GM18868 (cell line): ENCODE measurements at regions not wholly inside any gene's neighbourhood (a gene's known extent, or its start where the extent isn't known, plus 50 kb on each side); places are given as distances from the start of the nearest gene placed in this dataset.

Experiments used
- ATAC-seq: cut with Tn5 transposase; IDR thresholded peaks from one replicate; pipeline ENCODE4 v1.9.1; 2021; ENCODE audit warnings: mild to moderate bottlenecking, moderate library complexity; ENCODE audit not compliant: unreplicated experiment

DNA sequence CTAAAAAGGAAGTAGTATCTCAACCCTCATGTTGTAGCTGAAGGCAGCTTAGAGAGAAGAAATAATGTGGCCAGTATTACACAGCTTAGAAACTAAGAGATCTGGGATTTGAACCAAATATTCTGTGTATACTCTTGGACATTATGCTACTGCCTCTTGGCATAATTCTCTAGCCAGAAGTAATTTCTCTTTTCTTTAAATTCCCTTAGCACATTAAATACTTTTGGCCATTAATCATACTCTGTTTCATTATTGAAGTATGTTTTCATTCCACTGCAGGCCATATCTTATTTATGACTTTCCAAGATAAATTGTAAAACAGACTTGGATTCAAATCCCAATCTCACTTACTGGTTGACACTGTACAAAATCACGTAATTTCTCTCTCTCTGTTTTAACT lies 181.3 kb upstream of the SPAG17 start:
- ATAC-seq: no peak

DNA sequence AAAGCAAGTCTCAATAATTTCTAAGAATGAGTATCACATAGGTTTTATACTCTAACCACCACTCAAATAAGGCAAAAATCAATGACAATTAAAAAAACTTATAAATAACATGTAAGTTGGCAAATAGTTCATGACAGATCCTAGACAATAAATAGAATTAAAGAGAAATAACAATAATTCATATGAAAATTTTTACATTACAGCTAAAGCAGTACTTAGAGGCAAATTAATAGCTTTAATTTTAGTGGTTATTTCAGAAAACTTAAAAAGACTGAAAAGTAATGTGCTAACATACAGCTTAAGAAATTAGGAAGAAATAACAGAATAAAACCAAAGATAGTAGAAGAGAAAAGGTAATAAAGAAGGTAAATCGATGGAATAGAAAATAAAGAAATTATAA lies 179.9 kb upstream of the SPAG17 start:
- no peak for ATAC-seq

DNA sequence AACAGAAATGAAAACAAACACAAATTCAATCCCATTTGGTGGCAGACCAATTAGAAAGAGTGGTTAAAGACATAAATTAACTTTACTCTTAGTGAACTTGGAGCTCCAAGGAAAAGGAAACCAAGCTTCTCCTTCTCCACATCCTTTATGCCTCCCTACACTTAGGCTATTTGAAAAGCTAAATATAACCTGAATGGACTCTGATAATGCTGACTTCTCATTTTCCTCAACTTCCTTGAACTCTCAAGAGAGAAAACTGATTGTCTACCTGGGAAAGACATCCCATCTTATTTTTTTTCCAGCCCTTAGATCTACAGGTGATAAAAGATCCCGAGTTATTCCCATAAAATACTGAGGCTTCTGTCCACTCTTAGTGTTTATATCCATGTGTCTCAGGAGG lies 178.4 kb upstream of the SPAG17 start:
- ATAC-seq: no peak

DNA sequence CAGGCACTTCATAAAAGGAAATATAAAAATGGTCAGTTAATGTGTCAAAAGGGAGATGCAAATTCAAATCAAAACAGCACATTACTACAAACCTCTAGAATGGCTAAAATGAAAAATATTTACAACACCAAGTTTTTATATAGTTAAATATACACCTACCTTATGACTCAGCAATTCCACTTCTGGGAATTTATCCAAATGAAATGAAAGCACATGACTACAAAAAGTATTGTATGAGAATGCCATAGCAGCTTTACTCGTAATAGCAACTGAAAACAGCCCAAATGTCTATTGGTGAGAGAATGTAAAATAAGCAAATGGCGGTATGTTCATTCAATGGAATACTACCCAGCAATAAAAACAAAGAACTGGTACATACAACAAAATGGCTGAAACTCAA lies 175.8 kb upstream of the SPAG17 start:
- ATAC-seq: no peak

DNA sequence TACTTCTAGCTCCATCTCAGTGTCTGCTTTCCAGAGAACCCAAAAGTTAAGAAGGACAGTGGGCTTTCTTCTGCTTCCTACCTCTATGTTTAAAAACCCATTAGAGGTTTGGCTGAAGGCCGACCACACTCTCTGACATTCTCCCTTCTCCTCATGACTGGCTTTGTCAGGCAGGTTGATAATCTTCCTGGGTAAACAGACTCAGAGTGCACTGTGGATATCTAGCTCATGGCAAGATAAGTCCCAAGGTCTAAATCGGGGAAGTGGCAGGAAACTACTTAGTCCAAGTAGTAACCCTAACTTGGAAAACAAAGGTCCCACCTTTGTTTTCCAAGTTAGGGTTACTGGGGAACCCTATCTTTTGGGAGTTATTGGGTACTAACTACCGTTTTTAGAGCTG lies 161.9 kb upstream of the SPAG17 start:
- ATAC-seq: no peak

DNA sequence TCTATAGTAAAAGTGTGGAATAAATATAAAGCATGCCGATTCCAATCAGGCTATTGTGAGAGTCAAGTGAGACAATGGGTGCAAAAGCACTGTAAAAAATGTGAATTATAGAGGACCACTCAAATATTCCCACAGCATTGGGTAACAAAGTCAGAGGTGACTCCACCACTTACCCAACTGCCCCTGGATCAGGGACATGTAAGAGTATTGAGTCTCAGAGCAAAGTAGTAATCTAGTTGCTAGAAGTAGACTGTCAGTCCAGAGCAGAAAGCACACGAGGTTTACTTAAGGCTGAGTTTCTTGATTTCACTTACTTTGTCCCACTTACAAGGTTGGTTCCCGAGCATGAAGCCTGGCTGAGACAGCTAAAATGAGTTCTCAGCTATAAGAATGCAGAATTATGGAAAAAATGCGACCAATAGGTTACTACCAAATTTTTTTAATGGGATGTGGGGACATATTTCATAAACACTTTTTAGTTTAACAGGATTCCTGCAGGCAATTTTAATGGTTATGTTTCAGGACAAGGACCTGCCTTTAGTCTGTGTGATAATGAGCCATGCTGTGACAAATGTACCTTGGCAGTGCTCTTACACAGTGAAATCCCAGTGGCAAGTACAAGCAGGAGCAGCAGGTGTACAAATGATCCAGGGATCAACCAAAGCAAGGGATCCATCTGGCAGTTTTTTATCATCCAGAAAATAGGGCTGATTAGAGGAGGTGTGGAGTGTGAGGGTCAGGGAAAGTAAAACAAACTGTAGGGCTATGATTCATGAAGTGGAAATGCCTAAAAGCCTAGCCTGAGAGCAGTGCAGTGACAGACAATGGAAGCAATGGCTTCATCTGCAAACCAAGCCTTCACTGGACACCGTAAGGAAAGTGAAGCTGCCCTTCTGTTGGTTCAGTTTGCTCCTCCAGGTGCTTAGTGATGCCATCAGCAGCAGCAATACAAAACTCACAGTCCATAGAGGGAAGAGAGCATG lies 156.2 kb upstream of the SPAG17 start:
- ATAC-seq: no peak

DNA sequence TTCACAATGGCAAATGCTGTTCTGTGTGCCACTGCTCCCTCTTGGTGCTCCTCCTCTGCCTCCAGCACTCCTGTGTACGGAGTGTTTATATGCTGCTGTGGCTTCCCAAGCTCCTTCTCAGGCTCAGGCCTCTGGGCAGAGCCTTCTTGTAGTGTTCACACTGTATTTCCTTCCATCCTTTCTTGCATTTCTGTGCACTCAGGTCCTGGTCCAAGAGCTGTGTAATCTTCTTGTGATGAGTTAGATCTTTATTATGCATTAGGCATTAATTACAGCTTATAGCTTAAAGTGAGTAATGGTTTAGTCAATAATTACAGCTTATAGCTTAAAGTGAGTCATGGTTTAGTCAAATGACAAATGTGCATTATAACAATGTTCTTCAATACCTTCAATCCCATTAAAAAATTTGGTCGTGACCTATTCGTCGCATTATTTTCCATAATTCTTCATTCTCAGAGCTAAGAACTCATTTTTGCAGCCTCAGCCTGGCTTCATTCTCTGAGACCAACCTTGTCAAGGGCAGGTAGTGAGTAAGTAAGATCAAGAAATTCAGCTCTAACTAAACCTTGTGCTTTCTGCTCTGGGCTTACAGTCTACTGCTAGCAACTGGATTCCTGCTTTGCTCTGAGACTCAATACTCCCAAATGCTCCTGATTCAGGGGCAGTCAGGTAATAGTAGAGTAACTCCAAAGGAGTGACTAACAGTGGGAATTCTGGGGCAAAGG lies 154.5 kb upstream of the SPAG17 start:
- no peak for ATAC-seq

DNA sequence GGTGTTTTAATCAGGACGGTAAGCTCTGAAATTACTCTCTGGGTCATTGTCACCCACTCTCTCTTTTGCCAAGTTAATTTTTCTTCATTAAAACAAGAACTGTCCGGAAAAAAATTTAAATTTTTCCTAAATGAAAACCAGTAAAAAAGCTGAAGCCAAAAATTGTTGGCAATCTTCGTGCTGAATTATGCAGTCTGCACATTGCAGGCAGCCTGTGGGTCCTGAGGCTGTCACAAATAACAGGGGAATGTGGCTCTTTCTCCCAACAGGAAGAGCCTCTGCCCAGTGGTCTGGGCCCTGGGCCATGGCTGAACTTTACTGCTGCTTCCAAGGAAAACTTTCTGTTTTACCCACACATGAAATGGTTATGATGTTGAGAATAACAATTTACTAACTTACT lies 153.9 kb upstream of the SPAG17 start:
- ATAC-seq: no peak

DNA sequence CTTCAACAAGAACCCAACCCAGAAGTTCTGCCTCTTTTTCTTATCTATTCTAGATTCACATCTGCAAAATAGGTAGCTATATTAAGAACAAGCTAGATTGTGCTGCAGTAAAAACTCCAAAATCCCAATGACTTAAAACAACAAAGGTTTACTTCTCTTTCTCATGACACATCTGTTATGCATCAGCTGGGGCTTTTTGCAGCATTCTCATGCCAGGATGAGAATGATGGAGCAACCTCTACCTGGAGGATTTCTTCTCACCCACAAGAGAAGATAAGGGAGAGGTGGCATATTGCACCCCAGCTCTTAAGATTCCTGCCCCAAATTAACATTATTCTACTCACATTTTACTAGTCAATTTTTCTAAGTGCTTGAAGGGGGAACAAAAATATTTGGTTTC lies 152.3 kb upstream of the SPAG17 start:
- ATAC-seq: peak; percentile 16

DNA sequence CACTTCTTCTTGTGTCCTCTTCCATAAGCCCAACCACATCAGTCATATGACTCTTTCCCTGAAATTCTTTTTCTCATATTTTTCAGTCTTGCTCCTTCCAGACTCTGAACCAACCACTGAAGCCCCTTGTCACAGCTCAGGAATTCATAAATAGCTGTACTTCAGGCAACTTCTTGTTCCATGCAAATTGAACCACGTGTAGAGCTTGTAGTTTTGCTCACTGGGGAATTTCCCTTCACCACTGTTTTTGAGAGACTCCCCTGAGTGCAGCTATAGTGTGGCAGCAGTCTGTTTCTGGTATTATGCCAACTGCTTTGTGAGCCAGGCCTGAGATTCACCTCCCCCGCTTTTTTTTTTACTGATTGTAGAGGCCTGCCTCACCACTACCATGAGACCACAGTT lies 150.3 kb upstream of the SPAG17 start:
- ATAC-seq: peak; percentile 94

DNA sequence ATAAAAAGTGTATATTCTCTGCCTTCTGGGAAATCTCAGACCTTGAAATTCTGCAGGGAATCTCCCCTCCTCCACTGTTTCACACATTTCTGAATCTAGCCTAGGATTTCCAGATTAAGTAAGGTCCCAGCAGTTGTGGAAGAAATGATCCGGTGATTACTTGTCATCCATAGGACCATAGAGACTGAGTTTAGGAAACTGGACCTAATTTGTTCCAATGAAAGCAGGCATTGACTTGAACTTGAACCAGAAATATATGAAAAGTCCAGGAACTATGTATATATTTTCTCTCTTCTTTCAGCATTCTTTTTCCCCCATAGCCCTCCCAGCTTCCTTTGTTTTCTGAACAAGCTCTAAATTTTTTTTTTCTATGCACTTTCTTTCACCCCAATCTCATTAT lies 149.5 kb upstream of the SPAG17 start:
- ATAC-seq: no peak

DNA sequence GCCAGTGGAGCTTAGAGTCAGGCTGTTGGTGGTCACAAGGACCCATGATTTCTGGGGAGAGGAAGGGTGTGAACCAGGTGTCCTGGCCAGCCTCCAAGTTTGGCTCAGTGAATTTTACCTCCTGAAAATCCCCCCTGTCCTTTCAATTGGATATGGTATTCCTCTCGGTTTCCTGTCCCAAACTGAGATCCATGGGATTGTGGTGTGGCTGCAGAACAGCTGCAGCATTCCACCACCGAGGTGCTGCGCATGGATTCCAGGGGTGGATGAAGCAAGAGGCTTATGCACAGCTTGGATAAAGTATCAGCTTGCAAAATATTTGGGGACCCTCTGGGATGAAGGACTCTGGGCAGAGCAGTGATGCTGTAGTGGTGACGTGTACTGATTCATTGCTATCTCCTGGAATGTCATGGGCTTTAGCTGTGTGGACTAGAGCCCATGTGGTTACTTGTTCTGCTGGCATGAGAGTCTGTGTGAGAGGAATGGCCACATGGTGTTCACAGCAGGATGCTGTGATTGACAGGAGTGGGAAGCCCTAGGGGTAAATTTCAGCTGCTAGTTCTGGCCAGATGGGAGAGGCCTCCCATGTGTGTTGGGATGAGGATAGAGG lies 148.7 kb upstream of the SPAG17 start:
- ATAC-seq: no peak

DNA sequence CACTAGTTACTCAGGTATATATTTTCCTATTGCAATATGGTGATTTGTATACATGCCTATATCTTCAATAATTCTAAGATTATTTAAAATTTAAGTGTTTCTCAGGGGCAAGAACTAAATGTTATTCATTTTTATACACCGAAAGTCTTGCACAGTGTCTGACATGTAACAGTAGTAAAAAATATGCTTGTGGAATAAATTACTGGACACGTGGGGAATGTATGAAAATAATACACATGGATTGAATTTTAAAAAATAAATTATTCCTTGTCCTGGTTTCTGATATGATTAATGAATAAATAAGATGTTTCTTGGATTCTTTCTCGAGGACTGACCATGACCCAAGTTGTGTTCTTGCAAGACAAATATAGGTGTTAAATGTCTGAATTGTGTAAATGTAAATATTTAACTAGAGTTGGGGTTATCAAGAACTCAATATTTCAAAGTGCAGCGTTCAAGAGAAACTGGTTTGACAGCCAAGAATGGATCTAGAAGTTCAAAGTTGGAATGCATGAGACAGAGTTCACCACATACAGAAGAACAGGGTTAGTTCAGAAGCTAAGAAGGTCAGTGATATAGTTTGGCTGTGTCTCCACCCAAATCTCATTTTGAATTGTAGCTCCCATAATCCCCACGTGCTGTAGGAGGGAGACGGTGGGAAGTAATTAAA lies 142.1 kb upstream of the SPAG17 start:
- ATAC-seq: no peak

DNA sequence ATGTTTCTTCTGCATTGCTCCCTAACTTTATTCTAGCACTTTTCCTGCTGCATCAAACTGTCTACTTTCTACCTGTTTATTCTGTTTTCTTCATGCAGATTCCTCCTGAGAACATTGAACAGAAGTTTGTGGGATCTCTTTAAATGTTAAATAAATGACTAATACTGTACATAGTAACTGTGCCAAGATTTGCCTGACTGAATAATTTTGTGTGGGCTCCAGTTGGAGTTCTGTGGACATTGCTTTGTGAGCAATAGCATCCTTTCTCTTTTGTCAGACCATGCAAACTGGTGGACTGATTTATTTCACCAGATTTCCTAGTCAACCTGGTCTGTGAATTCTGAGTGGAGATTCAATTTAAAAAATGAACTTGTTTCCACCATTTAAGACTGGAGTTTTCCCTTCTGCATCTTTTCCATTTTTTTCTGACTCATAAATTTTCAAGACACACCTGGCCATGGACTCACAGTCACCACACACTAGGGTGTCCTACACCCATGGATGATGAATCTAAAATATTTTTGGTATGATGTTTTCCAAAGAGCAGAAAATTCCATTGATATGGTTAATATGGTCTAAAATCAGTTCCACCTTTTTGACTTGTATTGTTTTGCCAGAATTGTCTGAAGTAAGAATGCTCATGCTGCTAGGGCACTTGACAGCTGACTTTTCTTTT lies 140.7 kb upstream of the SPAG17 start:
- no peak for ATAC-seq

DNA sequence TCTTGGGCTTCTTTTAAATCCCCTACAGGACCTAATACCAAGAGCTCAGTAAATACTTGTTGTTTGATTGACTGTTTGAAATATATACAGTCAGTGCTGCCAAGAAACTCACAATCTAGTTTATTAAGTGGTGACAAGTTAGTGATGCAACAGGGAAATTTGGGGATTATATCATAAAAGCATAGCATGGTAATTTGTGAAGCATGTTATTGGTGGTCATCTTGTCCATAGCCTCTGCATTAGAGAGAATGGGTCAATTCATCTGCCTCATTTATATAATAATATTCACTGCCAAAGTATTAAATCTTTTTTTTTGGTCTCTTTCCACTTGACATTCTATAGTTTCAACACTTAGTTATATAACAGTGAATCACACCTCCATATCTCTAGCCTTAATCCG lies 138.2 kb upstream of the SPAG17 start:
- ATAC-seq: no peak

DNA sequence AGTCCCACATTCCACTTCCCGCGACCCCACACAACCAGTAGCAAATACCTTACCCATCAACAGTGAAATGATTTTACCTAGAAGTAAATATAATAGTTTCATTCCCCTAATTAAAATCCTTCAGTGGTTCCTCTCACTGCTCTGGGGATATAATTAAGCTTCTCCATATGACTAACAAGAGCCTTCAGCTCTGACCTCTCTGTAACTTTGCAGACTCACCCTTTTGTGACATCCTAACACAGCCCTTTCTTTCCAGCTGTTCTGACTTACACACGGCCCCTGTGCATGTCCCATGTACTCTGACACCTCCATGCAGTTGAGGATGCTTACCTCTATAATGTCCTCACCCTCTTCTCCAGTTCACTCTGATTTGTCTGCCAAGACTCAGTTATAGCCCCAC lies 137.3 kb upstream of the SPAG17 start:
- peak; percentile 53 for ATAC-seq

DNA sequence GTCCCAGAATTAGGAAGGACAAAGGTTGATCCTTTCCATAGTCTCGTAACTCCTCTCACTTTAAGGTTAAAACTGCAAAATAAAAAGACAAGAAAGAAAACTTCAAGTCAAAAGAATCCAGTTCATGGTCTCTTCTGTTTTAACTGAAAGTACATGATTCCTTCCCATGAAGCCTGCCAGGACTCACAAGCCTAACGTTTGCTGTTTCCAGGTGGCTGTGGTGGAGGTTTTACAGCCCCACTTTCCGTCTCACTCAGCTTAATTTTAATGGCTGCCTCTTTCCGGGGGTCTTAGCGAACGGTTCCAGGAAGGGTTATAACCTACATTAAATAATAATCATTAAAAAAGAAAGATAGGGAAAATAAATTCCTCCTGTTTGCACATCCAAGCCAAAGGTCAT lies 136.8 kb upstream of the SPAG17 start:
- ATAC-seq: no peak

DNA sequence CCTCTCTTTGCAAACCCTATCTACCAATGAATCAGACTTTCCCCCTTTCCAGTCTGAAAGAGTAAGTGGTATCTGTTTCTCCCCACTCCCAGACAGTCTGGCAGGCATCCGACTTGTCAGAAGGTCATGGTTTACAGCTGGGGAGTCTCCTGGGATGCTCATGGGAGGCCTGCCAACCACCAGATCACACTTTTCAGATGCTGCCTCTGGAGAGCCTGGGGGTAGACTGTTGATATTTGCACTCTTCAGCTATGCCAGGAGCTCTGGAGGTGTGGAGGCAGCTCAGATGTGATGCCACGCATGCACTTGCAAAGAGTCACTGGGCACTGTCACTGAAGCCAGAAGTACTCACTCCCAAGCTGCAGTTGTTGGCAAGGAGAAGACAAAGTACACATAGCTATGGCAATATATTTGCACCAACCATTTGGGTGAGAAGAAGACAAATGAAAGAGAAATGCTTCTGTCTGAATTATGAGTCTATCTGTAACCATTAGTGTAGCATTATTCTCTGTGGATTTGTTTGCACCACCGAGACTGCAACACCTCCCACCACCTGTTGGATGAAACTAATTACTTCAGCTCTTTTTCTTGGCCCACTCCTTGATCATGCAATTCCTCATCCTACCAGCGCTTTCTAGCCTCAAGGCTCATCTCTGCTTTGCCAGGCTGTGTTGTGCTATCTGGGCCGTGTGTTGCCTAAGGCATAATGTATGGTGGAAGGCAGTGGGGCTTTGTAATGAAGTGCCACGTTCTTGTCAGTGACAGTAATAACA lies 133.0 kb upstream of the SPAG17 start:
- ATAC-seq: no peak

DNA sequence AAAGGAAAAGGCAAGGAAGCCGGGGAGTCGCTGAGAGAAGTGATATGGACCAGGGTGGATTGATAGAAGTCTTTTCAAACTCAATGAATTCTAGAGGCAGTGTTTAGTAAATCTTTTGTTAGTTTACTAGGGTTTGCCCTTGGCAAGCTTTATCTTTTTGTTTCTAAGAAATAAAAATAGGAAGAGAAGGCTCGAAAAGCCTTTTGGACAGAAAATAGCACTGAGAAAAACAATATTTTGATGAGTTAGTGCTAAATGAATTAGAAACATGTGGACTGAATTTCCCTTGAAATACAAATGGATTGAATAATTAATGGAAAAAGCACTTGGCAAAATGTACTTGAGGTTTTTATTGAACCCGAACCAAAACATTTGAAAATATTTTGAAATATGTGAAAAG lies 121.8 kb upstream of the SPAG17 start:
- no peak for ATAC-seq
